Endodermal cell (in vitro differentiated cells): ENCODE measurements at regions not wholly inside any gene's neighbourhood (a gene's known extent, or its start where the extent isn't known, plus 50 kb on each side); places are given as distances from the start of the nearest gene placed in this dataset.
A peak's percentile ranks its signal among the peaks of the same experiment; 100 is the strongest.

Experiments used
- DNase-seq: peaks from one replicate; pipeline ENCODE4 v3.0.0-alpha.2; 2017
- H3K27ac ChIP-seq: 2 replicates; pipeline ENCODE4 v1.5.1; 2013; ENCODE audit warnings: mild to moderate bottlenecking, low read depth, low read length, moderate library complexity
- H3K27me3 ChIP-seq: 2 replicates; pipeline ENCODE4 v1.6.1; 2013; ENCODE audit warnings: mild to moderate bottlenecking, low read length, moderate library complexity; ENCODE audit not compliant: insufficient read depth, control insufficient read depth, poor library complexity, severe bottlenecking
- H3K36me3 ChIP-seq: 2 replicates; pipeline ENCODE4 v1.7.0; 2013; ENCODE audit warnings: mild to moderate bottlenecking, low read length, moderate library complexity; ENCODE audit not compliant: control insufficient read depth, insufficient read depth
- H3K4me1 ChIP-seq: one replicate; pipeline ENCODE4 v1.7.0; 2013; ENCODE audit warnings: low read length; ENCODE audit not compliant: control insufficient read depth, insufficient read depth
- H3K4me3 ChIP-seq: 2 replicates; pipeline ENCODE4 v1.5.1; 2013; ENCODE audit warnings: mild to moderate bottlenecking, low read length, moderate library complexity
- H3K9ac ChIP-seq: 2 replicates; pipeline ENCODE4 v1.6.1; 2013; ENCODE audit warnings: mild to moderate bottlenecking, low read length, moderate library complexity; ENCODE audit not compliant: poor library complexity, severe bottlenecking; ENCODE audit errors: extremely low read depth
- H3K9me3 ChIP-seq: 2 replicates; pipeline ENCODE4 v1.6.1; 2013; ENCODE audit warnings: mild to moderate bottlenecking, low read length, moderate library complexity; ENCODE audit not compliant: control insufficient read depth
- H3K27ac Mint-ChIP-seq: 2 replicates; pipeline ENCODE4 v1.8.0; 2020; ENCODE audit warnings: mixed read lengths
- H3K27me3 Mint-ChIP-seq: 2 replicates; pipeline ENCODE4 v1.8.0; 2021; ENCODE audit warnings: mild to moderate bottlenecking, mixed read lengths; ENCODE audit not compliant: insufficient read depth
- H3K36me3 Mint-ChIP-seq: 2 replicates; pipeline ENCODE4 v1.8.0; 2020; ENCODE audit warnings: low read depth, mixed read lengths
- H3K4me1 Mint-ChIP-seq: 2 replicates; pipeline ENCODE4 v1.8.0; 2020; ENCODE audit warnings: mixed read lengths
- H3K4me3 Mint-ChIP-seq: 2 replicates; pipeline ENCODE4 v1.8.0; 2020; ENCODE audit warnings: mild to moderate bottlenecking, moderate library complexity, mixed read lengths
- H3K9me3 Mint-ChIP-seq: 2 replicates; pipeline ENCODE4 v1.8.0; 2020; ENCODE audit warnings: mild to moderate bottlenecking, mixed read lengths
- WGBS, 2 experiments: methylation state at CpG; one replicate each; pipeline versions ENCODE4 v1.1.5 to v1.1.7; 2013; ENCODE audit warnings: missing lambda C conversion rate in 2 of 2, mixed read lengths in 1 of 2; ENCODE audit not compliant: insufficient coverage in 1 of 2, insufficient read length in 1 of 2; 5-methylcytosine and 5-hydroxymethylcytosine counted together
- TF ChIP-seq, protein P1 (sequence below): fragments of 200-600 bp; sonication (generic); conservative IDR thresholded peaks from 2 replicates; pipeline ENCODE4 v1.5.0; 2021; ENCODE audit warnings: antibody characterized with exemption, mild to moderate bottlenecking

DNA sequence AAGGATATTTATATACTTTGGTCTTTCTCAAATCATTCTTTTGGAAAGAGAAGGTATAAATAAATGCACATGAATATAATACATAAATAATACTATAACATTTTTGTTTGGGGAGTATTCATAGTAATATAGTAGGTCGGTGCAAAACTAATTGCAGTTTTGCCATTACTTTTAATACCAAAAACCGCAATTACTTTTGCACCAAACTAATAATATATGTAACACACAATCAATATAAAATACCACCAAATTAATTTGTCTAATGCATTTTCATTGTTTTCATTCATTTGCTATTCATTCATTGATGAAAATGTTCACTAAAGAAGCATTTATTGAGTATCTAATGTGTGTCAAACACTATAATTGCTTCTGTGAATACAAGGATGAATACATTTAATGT lies 219.0 kb downstream of the RWDD3 start:
- Mint-ChIP-seq H3K4me3 (no peak overlapping the region), H3K4me1 (peaks cover 4% of the 10 kb centered on the region), H3K27me3 (no peaks in the 10 kb centered on the region), H3K36me3 (no peaks in the 10 kb centered on the region), H3K27ac (no peak overlapping the region), H3K9me3 (peaks cover 12% of the 10 kb centered on the region)
- H3K4me3 ChIP-seq: no peak overlapping the region
- H3K27me3 ChIP-seq: no peaks in the 10 kb centered on the region
- no peaks in the 10 kb centered on the region for H3K36me3 ChIP-seq
- H3K9me3 ChIP-seq: peaks cover 14% of the 10 kb centered on the region
- TF ChIP-seq, protein P1, sequence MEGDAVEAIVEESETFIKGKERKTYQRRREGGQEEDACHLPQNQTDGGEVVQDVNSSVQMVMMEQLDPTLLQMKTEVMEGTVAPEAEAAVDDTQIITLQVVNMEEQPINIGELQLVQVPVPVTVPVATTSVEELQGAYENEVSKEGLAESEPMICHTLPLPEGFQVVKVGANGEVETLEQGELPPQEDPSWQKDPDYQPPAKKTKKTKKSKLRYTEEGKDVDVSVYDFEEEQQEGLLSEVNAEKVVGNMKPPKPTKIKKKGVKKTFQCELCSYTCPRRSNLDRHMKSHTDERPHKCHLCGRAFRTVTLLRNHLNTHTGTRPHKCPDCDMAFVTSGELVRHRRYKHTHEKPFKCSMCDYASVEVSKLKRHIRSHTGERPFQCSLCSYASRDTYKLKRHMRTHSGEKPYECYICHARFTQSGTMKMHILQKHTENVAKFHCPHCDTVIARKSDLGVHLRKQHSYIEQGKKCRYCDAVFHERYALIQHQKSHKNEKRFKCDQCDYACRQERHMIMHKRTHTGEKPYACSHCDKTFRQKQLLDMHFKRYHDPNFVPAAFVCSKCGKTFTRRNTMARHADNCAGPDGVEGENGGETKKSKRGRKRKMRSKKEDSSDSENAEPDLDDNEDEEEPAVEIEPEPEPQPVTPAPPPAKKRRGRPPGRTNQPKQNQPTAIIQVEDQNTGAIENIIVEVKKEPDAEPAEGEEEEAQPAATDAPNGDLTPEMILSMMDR: no peak
- 83% methylated on average over 1 of the region's 2 CpGs; no CpG with 5 or more reads in 1 of the 2 experiments for WGBS, 2 experiments
- no peaks in the 10 kb centered on the region for H3K4me1 ChIP-seq
- no peak overlapping the region for H3K27ac ChIP-seq
- no peak overlapping the region for H3K9ac ChIP-seq
- no peak for DNase-seq

DNA sequence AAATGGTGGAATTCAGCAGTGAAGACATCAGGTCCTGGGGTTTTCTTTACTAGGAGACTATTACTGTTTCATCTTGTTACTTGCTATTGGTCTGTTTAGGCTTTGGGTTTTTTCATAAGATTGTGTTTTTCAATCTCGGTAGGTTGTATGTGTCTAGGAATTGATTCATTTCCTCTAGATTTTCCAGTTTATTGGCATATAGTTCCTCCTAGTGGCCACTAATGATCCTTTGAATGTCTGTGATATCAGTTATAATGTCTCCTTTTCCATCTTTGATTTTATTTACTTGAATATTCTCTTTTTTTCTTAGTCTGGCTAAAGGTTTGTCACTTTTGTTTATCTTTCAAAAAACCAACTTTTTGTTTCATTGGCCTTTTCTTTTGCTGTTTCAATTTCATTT lies 233.0 kb downstream of the RWDD3 start:
- Mint-ChIP-seq H3K9me3 (peaks cover 9% of the 10 kb centered on the region), H3K36me3 (no peaks in the 10 kb centered on the region), H3K4me3 (no peak overlapping the region), H3K27me3 (no peaks in the 10 kb centered on the region), H3K4me1 (peaks cover 8% of the 10 kb centered on the region), H3K27ac (no peak overlapping the region)
- no peak for DNase-seq
- Histone ChIP-seq H3K9me3 (peaks cover 33% of the 10 kb centered on the region), H3K4me3 (no peak overlapping the region), H3K27ac (no peak overlapping the region), H3K36me3 (no peaks in the 10 kb centered on the region), H3K9ac (no peak overlapping the region), H3K27me3 (no peaks in the 10 kb centered on the region), H3K4me1 (no peaks in the 10 kb centered on the region)
- TF ChIP-seq, protein P1: peak; percentile 59
- WGBS, 2 experiments: 80% methylated on average over 1 of the region's 1 CpG; no CpG with 5 or more reads in 1 of the 2 experiments

DNA sequence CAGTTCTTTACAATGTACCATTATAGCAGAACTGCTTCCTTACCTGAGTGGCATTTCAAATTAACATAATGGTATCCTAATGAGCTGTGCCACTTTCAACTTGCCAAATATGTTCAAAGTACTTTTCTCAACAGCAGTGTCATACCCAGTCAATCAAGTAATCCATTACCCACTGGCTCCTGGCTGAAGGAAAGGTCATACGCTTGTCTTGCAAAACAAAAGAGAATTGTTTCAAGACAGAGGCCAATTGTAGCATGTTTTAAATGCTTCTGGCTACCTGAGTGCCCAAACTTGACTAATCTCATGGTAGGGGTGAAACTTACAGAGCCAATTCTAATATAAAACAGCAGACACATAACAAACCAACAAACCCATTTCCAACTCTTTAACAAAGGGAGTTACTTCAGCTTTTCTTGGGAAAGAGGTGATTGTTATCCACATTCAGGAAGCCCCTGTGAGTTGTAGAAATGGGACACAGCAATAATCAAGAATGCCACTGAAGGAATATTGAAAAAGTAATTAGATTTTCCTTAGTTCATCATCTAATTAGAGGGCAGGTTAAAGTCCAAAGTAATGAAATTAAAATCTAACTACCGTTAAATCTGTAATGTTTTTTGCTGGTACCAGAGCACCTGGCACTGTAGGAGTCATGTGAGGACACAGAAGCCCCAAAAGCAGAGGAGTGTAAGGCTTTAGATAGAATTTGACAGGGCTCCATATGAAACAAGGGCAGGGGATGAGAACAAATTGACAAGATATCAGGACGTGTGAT lies 241.9 kb downstream of the RWDD3 start:
- Mint-ChIP-seq H3K9me3 (peaks cover 14% of the 10 kb centered on the region), H3K4me1 (no peaks in the 10 kb centered on the region), H3K27me3 (no peaks in the 10 kb centered on the region), H3K4me3 (no peak overlapping the region), H3K27ac (no peak overlapping the region), H3K36me3 (no peaks in the 10 kb centered on the region)
- WGBS, 2 experiments: 91 to 94% methylated on average over 2 to 3 of the region's 3 CpGs
- H3K4me1 ChIP-seq: no peaks in the 10 kb centered on the region
- peaks cover 7% of the 10 kb centered on the region for H3K9me3 ChIP-seq
- DNase-seq: no peak
- no peaks in the 10 kb centered on the region for H3K36me3 ChIP-seq
- TF ChIP-seq, protein P1: no peak
- no peak overlapping the region for H3K27ac ChIP-seq
- no peak overlapping the region for H3K9ac ChIP-seq
- H3K4me3 ChIP-seq: no peak overlapping the region
- H3K27me3 ChIP-seq: no peaks in the 10 kb centered on the region
